H9 (cell line): ENCODE measurements at regions not wholly inside any gene's neighbourhood (a gene's known extent, or its start where the extent isn't known, plus 50 kb on each side); places are given as distances from the start of the nearest gene placed in this dataset.

ENCODE experiments used
- DNase-seq: peaks from one replicate; pipeline ENCODE4 v3.0.0-alpha.2; 2017
- H2AFZ ChIP-seq: one replicate; pipeline ENCODE4 v1.6.1; 2013; ENCODE audit warnings: mild to moderate bottlenecking, low read length, control low read depth, moderate library complexity
- H2AK5ac ChIP-seq: 2 replicates; pipeline ENCODE4 v1.6.1; 2013; ENCODE audit warnings: low read length, control low read depth, mixed read lengths; ENCODE audit not compliant: insufficient read length
- H2BK120ac ChIP-seq: one replicate; pipeline ENCODE4 v1.6.1; 2013; ENCODE audit warnings: low read depth, mild to moderate bottlenecking, low read length, control low read depth, inconsistent platforms; ENCODE audit not compliant: poor library complexity, severe bottlenecking
- H2BK12ac ChIP-seq: 2 replicates; pipeline ENCODE4 v1.6.1; 2013; ENCODE audit warnings: low read length, control low read depth, mixed read lengths, low read depth; ENCODE audit not compliant: insufficient read length
- H2BK15ac ChIP-seq: 2 replicates; pipeline ENCODE4 v1.6.1; 2013; ENCODE audit warnings: low read depth, low read length, control low read depth
- H2BK20ac ChIP-seq: one replicate; pipeline ENCODE4 v1.6.1; 2013; ENCODE audit warnings: low read depth, mild to moderate bottlenecking, low read length, control low read depth, inconsistent platforms; ENCODE audit not compliant: poor library complexity, severe bottlenecking
- H2BK5ac ChIP-seq: 2 replicates; pipeline ENCODE4 v1.6.1; 2013; ENCODE audit warnings: low read length, control low read depth, mixed read lengths; ENCODE audit not compliant: insufficient read length
- H3K14ac ChIP-seq: 2 replicates; pipeline ENCODE4 v1.6.1; 2013; ENCODE audit warnings: low read length, control low read depth; ENCODE audit not compliant: insufficient read depth
- H3K18ac ChIP-seq: 2 replicates; pipeline ENCODE4 v1.6.1; 2013; ENCODE audit warnings: low read depth, mild to moderate bottlenecking, mixed read lengths, low read length, control low read depth; ENCODE audit not compliant: insufficient read length
- H3K23ac ChIP-seq: 2 replicates; pipeline ENCODE4 v1.6.1; 2013; ENCODE audit warnings: low read length, control low read depth, mixed read lengths, low read depth; ENCODE audit not compliant: insufficient read length
- H3K23me2 ChIP-seq: 2 replicates; pipeline ENCODE4 v1.6.1; 2013; ENCODE audit warnings: low read depth, mild to moderate bottlenecking, mixed read lengths, low read length, control low read depth; ENCODE audit not compliant: insufficient read length, poor library complexity, severe bottlenecking
- H3K27ac ChIP-seq: 2 replicates; pipeline ENCODE4 v1.5.1; 2013; ENCODE audit warnings: low read length, control low read depth, mixed read lengths, low read depth; ENCODE audit not compliant: insufficient read length
- H3K27me3 ChIP-seq: 2 replicates; pipeline ENCODE4 v1.6.1; 2013; ENCODE audit warnings: low read length, control low read depth, inconsistent platforms; ENCODE audit not compliant: insufficient read depth
- H3K4ac ChIP-seq: 2 replicates; pipeline ENCODE4 v1.6.1; 2013; ENCODE audit warnings: low read depth, mild to moderate bottlenecking, control low read depth, inconsistent platforms, low read length, moderate library complexity
- H3K4me1 ChIP-seq: 2 replicates; pipeline ENCODE4 v1.6.1; 2013; ENCODE audit warnings: low read length, control low read depth, inconsistent platforms; ENCODE audit not compliant: insufficient read depth
- H3K4me2 ChIP-seq: 2 replicates; pipeline ENCODE4 v1.6.1; 2013; ENCODE audit warnings: low read length, control low read depth, mixed read lengths; ENCODE audit not compliant: insufficient read length, insufficient read depth
- H3K56ac ChIP-seq: 2 replicates; pipeline ENCODE4 v1.6.1; 2013; ENCODE audit warnings: low read depth, mild to moderate bottlenecking, mixed read lengths, low read length, control low read depth; ENCODE audit not compliant: insufficient read length
- H3K79me1 ChIP-seq: 2 replicates; pipeline ENCODE4 v1.6.1; 2013; ENCODE audit warnings: low read depth, mild to moderate bottlenecking, moderate library complexity, low read length, control low read depth, inconsistent platforms; ENCODE audit not compliant: insufficient read depth, poor library complexity, severe bottlenecking
- H3K79me2 ChIP-seq: 2 replicates; pipeline ENCODE4 v1.6.1; 2013; ENCODE audit warnings: low read length, control low read depth, inconsistent platforms; ENCODE audit not compliant: insufficient read depth
- H3K9ac ChIP-seq: 2 replicates; pipeline ENCODE4 v1.6.1; 2013; ENCODE audit warnings: low read length, control low read depth, mixed read lengths; ENCODE audit not compliant: insufficient read length; ENCODE audit errors: extremely low read depth
- H3K9me3 ChIP-seq: one replicate; pipeline ENCODE4 v1.6.1; 2013; ENCODE audit warnings: low read depth, low read length, inconsistent platforms; ENCODE audit not compliant: control insufficient read depth
- H3T11ph ChIP-seq: one replicate; pipeline ENCODE4 v1.6.1; 2013; ENCODE audit warnings: mild to moderate bottlenecking, low read length, control low read depth, inconsistent platforms
- H4K20me1 ChIP-seq: one replicate; pipeline ENCODE4 v1.6.1; 2013; ENCODE audit not compliant: control insufficient read depth, insufficient read length, insufficient read depth
- H4K5ac ChIP-seq: 2 replicates; pipeline ENCODE4 v1.6.1; 2013; ENCODE audit warnings: low read depth, mild to moderate bottlenecking, mixed read lengths, low read length, control low read depth; ENCODE audit not compliant: insufficient read length
- H4K8ac ChIP-seq: replicated peaks from 2 replicates; pipeline ENCODE4 v1.6.1; 2013; ENCODE audit warnings: low read length, control low read depth, mixed read lengths, low read depth; ENCODE audit not compliant: insufficient read length
- H4K91ac ChIP-seq: 2 replicates; pipeline ENCODE4 v1.6.1; 2013; ENCODE audit warnings: low read depth, mild to moderate bottlenecking, moderate library complexity, mixed read lengths, low read length, control low read depth; ENCODE audit not compliant: insufficient read length
- H3K27ac Mint-ChIP-seq, 3 experiments: 2 replicates in 2 of 3; 3 replicates in 1 of 3; pipeline ENCODE4 v1.8.0; 2020 to 2021; ENCODE audit warnings: mixed read lengths in 3 of 3, mild to moderate bottlenecking in 1 of 3, moderate library complexity in 1 of 3
- H3K27me3 Mint-ChIP-seq: 2 replicates; pipeline ENCODE4 v1.8.0; 2021; ENCODE audit warnings: low read depth, mild to moderate bottlenecking, moderate library complexity, mixed read lengths
- H3K36me3 Mint-ChIP-seq, 3 experiments: 2 replicates in 2 of 3; 3 replicates in 1 of 3; pipeline ENCODE4 v1.8.0; 2020 to 2021; ENCODE audit warnings: low read depth in 3 of 3, mixed read lengths in 3 of 3; ENCODE audit not compliant: insufficient read depth in 1 of 3
- H3K4me1 Mint-ChIP-seq, 2 experiments: 2 replicates each; pipeline ENCODE4 v1.8.0; 2020; ENCODE audit warnings: mixed read lengths in 2 of 2
- H3K4me3 Mint-ChIP-seq, 2 experiments: 2 replicates in 1 of 2; 3 replicates in 1 of 2; pipeline ENCODE4 v1.8.0; 2020 to 2021; ENCODE audit warnings: mild to moderate bottlenecking in 2 of 2, mixed read lengths in 2 of 2, moderate library complexity in 1 of 2
- H3K9me3 Mint-ChIP-seq, 2 experiments: 2 replicates in 1 of 2; 3 replicates in 1 of 2; pipeline ENCODE4 v1.8.0; 2020; ENCODE audit warnings: mild to moderate bottlenecking in 2 of 2, mixed read lengths in 2 of 2, moderate library complexity in 1 of 2
- CTCF ChIP-seq: fragments of 200-600 bp; sonication (generic); conservative IDR thresholded peaks from 3 replicates; pipeline ENCODE4 v1.8.0; 2021; ENCODE audit warnings: antibody characterized with exemption, mild to moderate bottlenecking
- WGBS: extraction: QIAGEN DNeasy Blood & Tissue Kit; methylation state at CpG from one replicate; pipeline ENCODE4 v1.1.7; 2013; ENCODE audit warnings: missing lambda C conversion rate, low lambda C conversion rate, mixed read lengths; ENCODE audit not compliant: insufficient read length; ENCODE audit errors: extremely low coverage; 5-methylcytosine and 5-hydroxymethylcytosine counted together

- no peak overlapping the region for H4K8ac ChIP-seq
- H2BK5ac ChIP-seq: no peak overlapping the region
- no peak overlapping the region for H3K4ac ChIP-seq
- H3K9me3 Mint-ChIP-seq: no peaks in the 10 kb centered on the region
- WGBS: no CpG with 5 or more reads among the region's 9 CpGs
- H3T11ph ChIP-seq: no peak overlapping the region
- H2BK20ac ChIP-seq: no peak overlapping the region
- H2BK15ac ChIP-seq: no peak overlapping the region
- H4K91ac ChIP-seq: no peak overlapping the region
- no peaks in the 10 kb centered on the region for H3K9me3 ChIP-seq
- H3K79me2 ChIP-seq: no peaks in the 10 kb centered on the region
- no peak overlapping the region for H3K4me3 Mint-ChIP-seq
- H3K18ac ChIP-seq: no peak overlapping the region
- no peaks in the 10 kb centered on the region for H3K27me3 ChIP-seq
- H3K23me2 ChIP-seq: no peaks in the 10 kb centered on the region
- H2BK120ac ChIP-seq: no peak overlapping the region
- no peak overlapping the region for H3K4me2 ChIP-seq
- no peak overlapping the region for H2BK12ac ChIP-seq
- H4K5ac ChIP-seq: no peak overlapping the region
- H2AFZ ChIP-seq: no peak overlapping the region
- H2AK5ac ChIP-seq: no peak overlapping the region
- H3K9ac ChIP-seq: no peak overlapping the region
- H3K14ac ChIP-seq: no peak overlapping the region
- no peak overlapping the region for H3K27ac ChIP-seq
- no peaks in the 10 kb centered on the region for H3K36me3 Mint-ChIP-seq
- DNase-seq: no peak
- H3K27ac Mint-ChIP-seq: no peak overlapping the region
- no peaks in the 10 kb centered on the region for H3K27me3 Mint-ChIP-seq
- H3K56ac ChIP-seq: no peak overlapping the region
- no peak for TF ChIP-seq CTCF
- no peak overlapping the region for H3K23ac ChIP-seq
- no peaks in the 10 kb centered on the region for H3K79me1 ChIP-seq
- H3K4me1 ChIP-seq: no peaks in the 10 kb centered on the region
- H4K20me1 ChIP-seq: no peaks in the 10 kb centered on the region
- peaks cover 0 to 5% of the 10 kb centered on the region in 2 experiments; a peak in 2 of 4 replicates for H3K4me1 Mint-ChIP-seq
Measured at GRCh38 chr4:125994024-125994423, 679.3 kb downstream of the FAT4 start.
